HFF-Myc (cell line): ENCODE measurements at regions not wholly inside any gene's neighbourhood (a gene's known extent, or its start where the extent isn't known, plus 50 kb on each side); places are given as distances from the start of the nearest gene placed in this dataset.

Experiments used
- DNase-seq: peaks from one replicate; pipeline ENCODE4 v3.0.0-alpha.2; 2011; ENCODE audit warnings: low read depth; ENCODE audit errors: extremely low read depth
- H3K4me3 ChIP-seq: replicated peaks from 2 replicates; pipeline ENCODE4 v1.5.1; 2011; ENCODE audit warnings: low read depth, mild to moderate bottlenecking, control low read depth, low read length
- TF ChIP-seq, protein P1 (sequence below): IDR thresholded peaks from 2 replicates; pipeline ENCODE4 v1.5.1; 2012; ENCODE audit warnings: mild to moderate bottlenecking, low read depth, low read length, control low read depth; ENCODE audit errors: missing control alignments

DNA sequence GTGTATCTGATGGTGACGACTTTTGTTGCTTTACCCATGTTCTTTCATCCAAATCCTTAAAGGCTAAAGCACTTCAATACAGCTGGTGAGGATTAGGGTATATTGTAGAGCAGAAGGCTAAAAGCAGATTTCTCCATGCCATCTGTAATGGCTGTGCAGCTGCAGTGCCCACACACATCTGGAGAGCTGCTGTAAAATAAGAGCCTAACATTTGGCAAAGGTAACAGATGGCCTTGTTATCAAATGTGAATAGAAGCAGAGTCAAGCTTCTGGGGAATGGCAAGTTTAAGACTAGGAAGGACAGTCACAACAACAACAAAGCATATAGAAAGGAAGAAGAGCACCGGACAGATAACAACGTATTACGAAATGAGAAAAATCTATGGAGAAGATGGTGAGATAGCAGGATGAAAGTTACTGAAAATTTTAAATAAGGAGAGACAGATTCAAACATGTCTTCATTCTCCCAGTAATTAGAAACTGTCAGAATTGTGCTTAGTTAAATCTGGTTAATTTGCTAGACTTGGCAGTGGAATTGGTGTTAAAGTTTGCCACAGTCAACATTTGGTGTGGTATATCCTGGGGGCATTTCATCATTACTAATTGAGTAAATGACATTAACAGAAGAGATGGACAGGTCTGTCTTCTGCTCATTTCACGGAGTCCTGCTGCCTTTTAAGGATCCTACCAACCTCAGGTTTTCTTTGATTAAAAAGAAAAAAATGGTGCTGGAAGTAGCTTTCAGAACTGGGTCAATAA, 1093.2 kb downstream of the ADGRL2 start:
- TF ChIP-seq, protein P1, sequence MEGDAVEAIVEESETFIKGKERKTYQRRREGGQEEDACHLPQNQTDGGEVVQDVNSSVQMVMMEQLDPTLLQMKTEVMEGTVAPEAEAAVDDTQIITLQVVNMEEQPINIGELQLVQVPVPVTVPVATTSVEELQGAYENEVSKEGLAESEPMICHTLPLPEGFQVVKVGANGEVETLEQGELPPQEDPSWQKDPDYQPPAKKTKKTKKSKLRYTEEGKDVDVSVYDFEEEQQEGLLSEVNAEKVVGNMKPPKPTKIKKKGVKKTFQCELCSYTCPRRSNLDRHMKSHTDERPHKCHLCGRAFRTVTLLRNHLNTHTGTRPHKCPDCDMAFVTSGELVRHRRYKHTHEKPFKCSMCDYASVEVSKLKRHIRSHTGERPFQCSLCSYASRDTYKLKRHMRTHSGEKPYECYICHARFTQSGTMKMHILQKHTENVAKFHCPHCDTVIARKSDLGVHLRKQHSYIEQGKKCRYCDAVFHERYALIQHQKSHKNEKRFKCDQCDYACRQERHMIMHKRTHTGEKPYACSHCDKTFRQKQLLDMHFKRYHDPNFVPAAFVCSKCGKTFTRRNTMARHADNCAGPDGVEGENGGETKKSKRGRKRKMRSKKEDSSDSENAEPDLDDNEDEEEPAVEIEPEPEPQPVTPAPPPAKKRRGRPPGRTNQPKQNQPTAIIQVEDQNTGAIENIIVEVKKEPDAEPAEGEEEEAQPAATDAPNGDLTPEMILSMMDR = no peak
- peak; percentile 25 for DNase-seq
- no peak overlapping the region for H3K4me3 ChIP-seq

DNA sequence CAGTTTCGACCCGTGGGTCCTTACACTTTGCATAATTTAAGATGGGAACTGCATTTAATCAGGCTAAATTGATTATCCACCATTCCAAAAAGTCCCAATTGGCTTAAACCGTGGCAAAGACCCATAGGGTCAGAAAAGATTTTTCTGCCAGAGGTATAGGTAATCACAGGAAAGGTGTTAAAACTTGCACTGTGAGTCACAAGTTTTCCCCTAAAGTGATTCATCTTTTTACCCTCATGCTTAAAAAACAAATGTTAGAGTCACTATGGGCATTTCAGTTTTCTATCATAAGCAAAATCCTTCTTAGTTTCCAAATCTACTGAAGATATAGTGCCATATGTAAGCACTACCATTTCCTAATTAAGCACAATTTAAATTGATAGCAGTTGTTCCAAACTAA, 1079.8 kb downstream of the ADGRL2 start:
- DNase-seq = no peak
- TF ChIP-seq, protein P1 = no peak

DNA sequence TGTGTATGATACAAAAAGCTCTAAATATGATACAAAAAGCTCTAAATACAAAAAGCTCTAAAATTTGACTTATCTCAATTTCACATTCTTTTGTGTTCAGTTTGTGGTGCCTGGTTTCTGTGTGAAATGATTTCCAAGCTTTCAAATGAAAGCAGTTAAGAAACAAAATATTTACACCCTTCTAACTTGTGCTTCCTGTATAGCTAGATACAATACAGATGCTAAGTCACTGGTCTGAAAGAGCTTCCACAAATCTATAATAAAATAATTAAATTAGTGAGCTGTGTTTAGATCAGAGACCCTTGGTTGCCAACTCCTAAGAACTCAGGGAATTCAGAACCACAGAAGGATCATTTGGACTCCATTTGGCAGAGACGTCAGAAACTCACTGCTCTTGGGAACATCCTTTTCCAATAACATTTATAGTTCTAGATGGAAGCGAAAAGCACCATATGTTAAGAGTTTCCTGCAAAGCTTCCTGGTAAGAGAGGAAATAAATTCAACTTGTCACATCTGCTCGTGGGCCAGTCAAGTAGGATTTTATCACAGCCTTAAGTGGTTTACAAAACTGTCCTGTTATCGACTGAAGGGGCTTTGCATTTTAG, 1079.1 kb downstream of the ADGRL2 start:
- H3K4me3 ChIP-seq = no peak overlapping the region
- TF ChIP-seq, protein P1 = no peak
- peak; percentile 16 for DNase-seq

More for the DNA sequence above, 1079.8 kb downstream of the ADGRL2 start:
- H3K4me3 ChIP-seq = no peak overlapping the region

DNA sequence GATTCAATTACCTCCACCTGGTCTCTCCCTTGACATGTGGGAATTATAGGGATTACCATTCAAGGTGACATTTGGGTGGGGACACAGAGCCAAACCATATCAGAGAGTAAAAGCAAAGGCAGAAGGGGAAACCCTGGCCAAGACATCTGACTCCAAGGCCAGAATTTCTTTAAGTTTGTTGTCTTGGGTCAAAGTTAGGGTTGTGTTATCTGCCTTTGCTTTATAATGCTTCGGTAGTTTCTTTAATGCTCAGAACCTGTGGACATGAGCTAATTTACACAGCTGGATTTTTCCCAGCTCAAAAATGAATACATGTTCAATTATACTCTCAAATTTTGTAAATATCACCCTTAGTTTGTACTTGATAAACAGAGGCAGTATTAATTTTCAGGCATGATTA, 1074.4 kb downstream of the ADGRL2 start:
- no peak overlapping the region for H3K4me3 ChIP-seq
- DNase-seq = no peak
- TF ChIP-seq, protein P1 = no peak

DNA sequence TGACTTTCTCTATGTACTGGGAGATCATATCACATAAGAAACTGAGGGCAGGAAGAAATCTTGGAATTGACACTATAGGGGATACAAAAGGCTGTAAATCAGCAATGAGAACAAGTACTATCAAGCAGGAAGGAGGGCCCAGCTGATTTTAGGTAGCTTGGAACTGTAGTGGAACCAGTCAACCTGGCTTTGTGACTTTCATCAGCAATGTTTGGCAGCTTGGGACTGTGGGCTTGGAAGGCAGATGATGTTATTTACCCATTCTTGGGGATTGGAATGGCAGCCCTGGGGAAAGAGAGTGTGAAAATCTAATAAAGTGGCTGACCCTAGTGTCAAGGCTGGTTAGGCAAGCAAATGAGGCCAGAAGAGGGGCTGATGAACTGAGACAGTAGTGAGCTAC, 1073.3 kb downstream of the ADGRL2 start:
- DNase-seq = no peak
- H3K4me3 ChIP-seq = no peak overlapping the region
- TF ChIP-seq, protein P1 = no peak

DNA sequence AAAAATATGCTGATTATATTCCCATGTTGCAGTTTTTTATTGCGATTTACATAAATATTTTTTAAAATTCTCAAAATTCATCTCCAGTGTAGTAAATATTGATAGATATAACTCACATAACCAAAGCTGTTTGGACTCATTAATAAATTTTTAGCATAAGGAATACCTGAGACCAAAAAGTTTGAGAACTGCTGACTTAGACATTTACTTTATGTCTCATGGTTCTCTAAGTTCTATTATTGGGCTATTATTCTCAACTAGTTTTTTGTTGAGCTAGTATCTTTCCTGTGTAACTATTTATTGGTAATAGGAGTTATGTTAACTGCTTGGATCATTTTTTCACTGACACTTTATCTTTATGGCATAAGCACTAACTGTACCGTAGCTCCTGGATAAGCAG, 1069.6 kb downstream of the ADGRL2 start:
- TF ChIP-seq, protein P1 = no peak
- DNase-seq = no peak
- H3K4me3 ChIP-seq = no peak overlapping the region

DNA sequence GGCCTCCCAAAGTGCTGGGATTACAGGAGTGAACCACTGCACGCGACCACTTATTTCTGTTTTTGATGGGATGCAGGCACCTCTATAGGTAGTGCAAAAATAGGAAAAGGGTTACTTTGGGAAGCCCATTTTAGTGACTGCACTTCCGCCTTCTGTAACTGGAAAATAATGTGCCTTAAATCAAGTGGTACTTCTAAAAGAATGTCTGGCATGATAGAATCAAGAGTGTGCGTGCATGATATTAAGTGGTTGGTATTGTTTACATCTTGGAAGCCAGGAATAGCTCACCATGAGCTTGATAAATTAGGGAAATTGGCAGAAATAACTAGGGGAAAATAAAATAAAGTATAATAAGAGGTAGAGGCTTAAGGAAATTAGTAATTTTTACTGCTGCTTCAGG, 1067.0 kb downstream of the ADGRL2 start:
- no peak for DNase-seq
- no peak overlapping the region for H3K4me3 ChIP-seq
- TF ChIP-seq, protein P1 = no peak
